ENCODE measurements at regions not wholly inside any gene's neighbourhood (a gene's known extent, or its start where the extent isn't known, plus 50 kb on each side); places are given as distances from the start of the nearest gene placed in this dataset.

- Histone ChIP-seq H4K20me1 (ENCODE audit: control insufficient read depth, extremely low read depth, insufficient read depth, low read length) (no peaks in the 10 kb centered on the region), H2AFZ (ENCODE audit: control insufficient read depth, low read length) (no peak overlapping the region), H3K4me1 (ENCODE audit: control insufficient read depth, extremely low read depth, insufficient read depth, low read length) (no peaks in the 10 kb centered on the region), H3K9me3 (ENCODE audit: control insufficient read depth, low read depth, low read length) (no peaks in the 10 kb centered on the region), H3K27ac (ENCODE audit: control insufficient read depth, insufficient read depth, low read length) (no peak overlapping the region), H3K27me3 (ENCODE audit: control insufficient read depth, extremely low read depth, insufficient read depth, low read length) (no peaks in the 10 kb centered on the region), H3K36me3 (ENCODE audit: control insufficient read depth in 2 of 2, extremely low read depth in 1 of 2, insufficient read depth in 2 of 2, low read length in 2 of 2) (no peaks in the 10 kb centered on the region), H3K4me2 (ENCODE audit: control insufficient read depth, extremely low read depth, insufficient read depth, low read depth, low read length) (no peak overlapping the region), H3K4me3 (ENCODE audit: control insufficient read depth in 2 of 3, extremely low read depth in 1 of 3, insufficient read depth in 2 of 3, low read depth in 1 of 3, low read length in 3 of 3) (no peak overlapping the region), H3K9me1 (ENCODE audit: control insufficient read depth, extremely low read depth, insufficient read depth, low read length) (no peaks in the 10 kb centered on the region), H3K79me2 (ENCODE audit: control insufficient read depth, insufficient read depth, low read length) (no peaks in the 10 kb centered on the region), H3K9ac (ENCODE audit: control insufficient read depth, extremely low read depth, insufficient read depth, low read length) (no peak overlapping the region)
- DNase-seq (ENCODE audit: low read depth, low spot score) (no peak), FAIRE-seq (no peak)
- dilution Hi-C loops (cut with MboI; ENCODE audit: extremely low pct_ligation_motif_present, low sequenced_read_pairs): no loop called here
- TF ChIP-seq CTCF (optimal IDR thresholded peaks at IDR 0.05 in 1 of 3, IDR thresholded peaks at IDR 0.05 in 1 of 3, conservative IDR thresholded peaks at IDR 0.05 in 1 of 3; ENCODE audit: extremely low read depth in 1 of 3, insufficient read depth in 2 of 3, low read length in 3 of 3): no peak
- TF ChIP-seq EZH2 (IDR thresholded peaks at IDR 0.05; ENCODE audit: low read length): no peak
Measured at GRCh38 chr22:27684901-27685300, 116.7 kb downstream of the MN1 start.

- FAIRE-seq (no peak), DNase-seq (ENCODE audit: low read depth, low spot score) (no peak)
- no peak for TF ChIP-seq EZH2 (IDR thresholded peaks at IDR 0.05; ENCODE audit: low read length)
- no peak for TF ChIP-seq CTCF (optimal IDR thresholded peaks at IDR 0.05 in 1 of 3, IDR thresholded peaks at IDR 0.05 in 1 of 3, conservative IDR thresholded peaks at IDR 0.05 in 1 of 3; ENCODE audit: extremely low read depth in 1 of 3, insufficient read depth in 2 of 3, low read length in 3 of 3)
- H3K79me2 ChIP-seq (ENCODE audit: control insufficient read depth, insufficient read depth, low read length): no peaks in the 10 kb centered on the region
- no peaks in the 10 kb centered on the region for H3K9me3 ChIP-seq (ENCODE audit: control insufficient read depth, low read depth, low read length)
- dilution Hi-C loops (cut with MboI; ENCODE audit: extremely low pct_ligation_motif_present, low sequenced_read_pairs): no loop called here
- no peaks in the 10 kb centered on the region for H4K20me1 ChIP-seq (ENCODE audit: control insufficient read depth, extremely low read depth, insufficient read depth, low read length)
- H2AFZ ChIP-seq (ENCODE audit: control insufficient read depth, low read length): no peak overlapping the region
- H3K9ac ChIP-seq (ENCODE audit: control insufficient read depth, extremely low read depth, insufficient read depth, low read length): no peak overlapping the region
- H3K36me3 ChIP-seq (ENCODE audit: control insufficient read depth in 2 of 2, extremely low read depth in 1 of 2, insufficient read depth in 2 of 2, low read length in 2 of 2): no peaks in the 10 kb centered on the region
- H3K4me1 ChIP-seq (ENCODE audit: control insufficient read depth, extremely low read depth, insufficient read depth, low read length): no peaks in the 10 kb centered on the region
- H3K4me2 ChIP-seq (ENCODE audit: control insufficient read depth, extremely low read depth, insufficient read depth, low read depth, low read length): no peak overlapping the region
- no peak overlapping the region for H3K4me3 ChIP-seq (ENCODE audit: control insufficient read depth in 2 of 3, extremely low read depth in 1 of 3, insufficient read depth in 2 of 3, low read depth in 1 of 3, low read length in 3 of 3)
- H3K27me3 ChIP-seq (ENCODE audit: control insufficient read depth, extremely low read depth, insufficient read depth, low read length): no peaks in the 10 kb centered on the region
- H3K27ac ChIP-seq (ENCODE audit: control insufficient read depth, insufficient read depth, low read length): no peak overlapping the region
- no peaks in the 10 kb centered on the region for H3K9me1 ChIP-seq (ENCODE audit: control insufficient read depth, extremely low read depth, insufficient read depth, low read length)
Measured at GRCh38 chr22:27685515-27685914, 116.0 kb downstream of the MN1 start.

Measured in keratinocyte (primary cell).